Stimulated activated naive CD8-positive, alpha-beta T cell treated with anti-CD3 and anti-CD28 coated beads, Interleukin-15, Interleukin-2, amounts not matched to agents 100 ng/mL and 50 ng/mL, for 24 hours (primary cell): ENCODE measurements at regions not wholly inside any gene's neighbourhood (a gene's known extent, or its start where the extent isn't known, plus 50 kb on each side); places are given as distances from the start of the nearest gene placed in this dataset.
"Not testable (repeated sequence)": the region's sequence is repeated elsewhere in the genome, so short reads cannot be mapped to it uniquely, and the experiment has no call there.

Experiments used
- H3K27ac Mint-ChIP-seq: one replicate; pipeline ENCODE4 v1.8.0; 2021; ENCODE audit warnings: mild to moderate bottlenecking, mixed read lengths
- H3K27me3 Mint-ChIP-seq: one replicate; pipeline ENCODE4 v1.8.0; 2021; ENCODE audit warnings: mixed read lengths
- H3K36me3 Mint-ChIP-seq: one replicate; pipeline ENCODE4 v1.8.0; 2021; ENCODE audit warnings: low read depth, mixed read lengths
- H3K4me1 Mint-ChIP-seq: one replicate; pipeline ENCODE4 v1.8.0; 2021; ENCODE audit warnings: low read depth, mixed read lengths
- H3K4me3 Mint-ChIP-seq: one replicate; pipeline ENCODE4 v1.8.0; 2021; ENCODE audit warnings: mild to moderate bottlenecking, mixed read lengths
- H3K9me3 Mint-ChIP-seq: one replicate; pipeline ENCODE4 v1.8.0; 2021; ENCODE audit warnings: mixed read lengths

GRCh38 chr12:74401035-74401434, 136.6 kb upstream of the ATXN7L3B start:
- Mint-ChIP-seq H3K4me3 (no peak overlapping the region), H3K27me3 (no peaks in the 10 kb centered on the region), H3K9me3 (no peaks in the 10 kb centered on the region), H3K27ac (no peak overlapping the region), H3K36me3 (no peaks in the 10 kb centered on the region), H3K4me1 (no peaks in the 10 kb centered on the region)

- Mint-ChIP-seq H3K36me3 (no peaks in the 10 kb centered on the region), H3K9me3 (no peaks in the 10 kb centered on the region), H3K4me3 (no peak overlapping the region), H3K4me1 (no peaks in the 10 kb centered on the region), H3K27me3 (no peaks in the 10 kb centered on the region), H3K27ac (no peak overlapping the region)
Observed at GRCh38 chr12:74401966-74402365, 135.7 kb upstream of the ATXN7L3B start.

GRCh38 chr12:74403221-74403470, 134.5 kb upstream of the ATXN7L3B start:
- not testable (repeated sequence) for H3K27me3 Mint-ChIP-seq, H3K9me3 Mint-ChIP-seq, H3K4me3 Mint-ChIP-seq, H3K27ac Mint-ChIP-seq, H3K36me3 Mint-ChIP-seq, H3K4me1 Mint-ChIP-seq

- Mint-ChIP-seq H3K4me1 (no peaks in the 10 kb centered on the region), H3K4me3 (no peak overlapping the region), H3K27me3 (peaks cover 8% of the 10 kb centered on the region), H3K36me3 (no peaks in the 10 kb centered on the region), H3K9me3 (no peaks in the 10 kb centered on the region), H3K27ac (no peak overlapping the region)
Observed at GRCh38 chr12:74408601-74409166, 129.0 kb upstream of the ATXN7L3B start.

- Mint-ChIP-seq H3K4me3 (no peak overlapping the region), H3K9me3 (no peaks in the 10 kb centered on the region), H3K27ac (no peak overlapping the region), H3K27me3 (peaks cover 9% of the 10 kb centered on the region), H3K36me3 (no peaks in the 10 kb centered on the region), H3K4me1 (no peaks in the 10 kb centered on the region)
Observed at GRCh38 chr12:74412606-74413230, 124.9 kb upstream of the ATXN7L3B start.

- Mint-ChIP-seq H3K4me1 (no peaks in the 10 kb centered on the region), H3K9me3 (no peaks in the 10 kb centered on the region), H3K4me3 (no peak overlapping the region), H3K36me3 (no peaks in the 10 kb centered on the region), H3K27ac (no peak overlapping the region), H3K27me3 (peaks cover 9% of the 10 kb centered on the region)
Observed at GRCh38 chr12:74415633-74416032, 122.0 kb upstream of the ATXN7L3B start.

- peaks cover 2% of the 10 kb centered on the region for H3K27me3 Mint-ChIP-seq
- no peaks in the 10 kb centered on the region for H3K36me3 Mint-ChIP-seq
- H3K4me3 Mint-ChIP-seq, result no peak overlapping the region
- H3K4me1 Mint-ChIP-seq, result no peaks in the 10 kb centered on the region
- H3K9me3 Mint-ChIP-seq, result no peaks in the 10 kb centered on the region
- no peak overlapping the region for H3K27ac Mint-ChIP-seq
Observed at GRCh38 chr12:74418573-74418972, 119.1 kb upstream of the ATXN7L3B start.

GRCh38 chr12:74424778-74425177, 112.9 kb upstream of the ATXN7L3B start:
- Mint-ChIP-seq H3K27ac (no peak overlapping the region), H3K9me3 (no peaks in the 10 kb centered on the region), H3K4me1 (no peaks in the 10 kb centered on the region), H3K4me3 (no peak overlapping the region), H3K27me3 (peaks cover 3% of the 10 kb centered on the region), H3K36me3 (no peaks in the 10 kb centered on the region)

- Mint-ChIP-seq H3K27ac (no peak overlapping the region), H3K36me3 (no peaks in the 10 kb centered on the region), H3K4me3 (no peak overlapping the region), H3K27me3 (peaks cover 3% of the 10 kb centered on the region), H3K4me1 (no peaks in the 10 kb centered on the region), H3K9me3 (no peaks in the 10 kb centered on the region)
Observed at GRCh38 chr12:74426091-74426490, 111.5 kb upstream of the ATXN7L3B start.

- Mint-ChIP-seq H3K9me3 (no peaks in the 10 kb centered on the region), H3K4me3 (no peak overlapping the region), H3K27me3 (no peaks in the 10 kb centered on the region), H3K4me1 (no peaks in the 10 kb centered on the region), H3K36me3 (no peaks in the 10 kb centered on the region), H3K27ac (no peak overlapping the region)
Observed at GRCh38 chr12:74429535-74429934, 108.1 kb upstream of the ATXN7L3B start.

GRCh38 chr12:74431801-74432200, 105.8 kb upstream of the ATXN7L3B start:
- Mint-ChIP-seq H3K27me3 (no peaks in the 10 kb centered on the region), H3K36me3 (no peaks in the 10 kb centered on the region), H3K27ac (no peak overlapping the region), H3K4me1 (no peaks in the 10 kb centered on the region), H3K4me3 (no peak overlapping the region), H3K9me3 (no peaks in the 10 kb centered on the region)

GRCh38 chr12:74440469-74440868, 97.2 kb upstream of the ATXN7L3B start:
- H3K27ac Mint-ChIP-seq, result no peak overlapping the region
- H3K36me3 Mint-ChIP-seq, result no peaks in the 10 kb centered on the region
- peaks cover 17% of the 10 kb centered on the region for H3K27me3 Mint-ChIP-seq
- no peak overlapping the region for H3K4me3 Mint-ChIP-seq
- H3K9me3 Mint-ChIP-seq, result no peaks in the 10 kb centered on the region
- H3K4me1 Mint-ChIP-seq, result no peaks in the 10 kb centered on the region

GRCh38 chr12:74441872-74442271, 95.8 kb upstream of the ATXN7L3B start:
- Mint-ChIP-seq H3K4me1 (no peaks in the 10 kb centered on the region), H3K36me3 (no peaks in the 10 kb centered on the region), H3K27me3 (peaks cover 17% of the 10 kb centered on the region), H3K4me3 (no peak overlapping the region), H3K27ac (no peak overlapping the region), H3K9me3 (no peaks in the 10 kb centered on the region)

- Mint-ChIP-seq H3K4me1 (no peaks in the 10 kb centered on the region), H3K27ac (no peak overlapping the region), H3K27me3 (peaks cover 4% of the 10 kb centered on the region), H3K4me3 (no peak overlapping the region), H3K36me3 (no peaks in the 10 kb centered on the region), H3K9me3 (no peaks in the 10 kb centered on the region)
Observed at GRCh38 chr12:74446466-74446865, 91.2 kb upstream of the ATXN7L3B start.

GRCh38 chr12:74449872-74450271, 87.8 kb upstream of the ATXN7L3B start:
- no peaks in the 10 kb centered on the region for H3K36me3 Mint-ChIP-seq
- H3K27ac Mint-ChIP-seq, result no peak overlapping the region
- H3K4me1 Mint-ChIP-seq, result no peaks in the 10 kb centered on the region
- H3K9me3 Mint-ChIP-seq, result no peaks in the 10 kb centered on the region
- peaks cover 4% of the 10 kb centered on the region for H3K27me3 Mint-ChIP-seq
- H3K4me3 Mint-ChIP-seq, result no peak overlapping the region

- no peak overlapping the region for H3K4me3 Mint-ChIP-seq
- H3K36me3 Mint-ChIP-seq, result no peaks in the 10 kb centered on the region
- no peaks in the 10 kb centered on the region for H3K9me3 Mint-ChIP-seq
- no peak overlapping the region for H3K27ac Mint-ChIP-seq
- no peaks in the 10 kb centered on the region for H3K4me1 Mint-ChIP-seq
- H3K27me3 Mint-ChIP-seq, result peaks cover 4% of the 10 kb centered on the region
Observed at GRCh38 chr12:74454109-74454508, 83.5 kb upstream of the ATXN7L3B start.
